NCI-H2107 treated with DMSO at 0.1 percent for 48 hours (cell line): ENCODE measurements at regions not wholly inside any gene's neighbourhood (a gene's known extent, or its start where the extent isn't known, plus 50 kb on each side); places are given as distances from the start of the nearest gene placed in this dataset.
A peak's percentile ranks its signal among the peaks of the same experiment; 100 is the strongest.
"Not testable (repeated sequence)": the region's sequence is repeated elsewhere in the genome, so short reads cannot be mapped to it uniquely, and the experiment has no call there.

Experiments used
- DNase-seq: peaks from one replicate; lab custom pipeline; 2025; ENCODE audit not compliant: unreplicated experiment; lab: John Stamatoyannopoulos, UW

DNA sequence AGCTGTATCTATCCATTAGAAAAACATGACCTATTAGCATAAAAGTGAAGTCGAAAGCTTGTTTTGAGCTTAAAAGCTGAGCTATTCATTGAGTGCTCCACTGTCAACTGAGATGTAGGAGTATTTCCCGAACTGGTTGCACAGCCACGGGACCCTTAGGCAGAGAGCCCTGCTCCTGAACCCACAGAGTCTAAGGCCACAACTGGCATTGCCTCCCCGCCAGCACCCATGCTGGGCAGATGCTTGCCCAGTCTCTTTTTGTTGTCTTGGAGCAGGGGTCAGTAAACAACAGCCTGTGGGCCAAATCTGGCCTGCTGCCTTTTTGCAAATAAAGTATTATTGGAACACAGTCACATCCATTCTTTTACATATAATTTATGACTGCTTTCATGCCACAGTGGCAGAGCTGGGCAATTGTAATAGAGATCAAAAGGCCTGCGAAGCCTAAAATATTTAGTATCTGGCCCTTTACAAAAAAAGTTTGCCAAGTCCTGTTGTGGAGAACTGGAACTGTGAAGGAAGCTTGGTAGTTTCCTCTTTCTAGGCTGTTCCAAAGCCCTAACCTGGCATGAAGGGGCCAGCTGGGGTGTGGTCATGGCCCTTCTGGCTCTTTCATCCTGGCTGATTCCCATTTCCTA is 58.4 kb upstream of the WAPL start:
- no peak for DNase-seq

DNA sequence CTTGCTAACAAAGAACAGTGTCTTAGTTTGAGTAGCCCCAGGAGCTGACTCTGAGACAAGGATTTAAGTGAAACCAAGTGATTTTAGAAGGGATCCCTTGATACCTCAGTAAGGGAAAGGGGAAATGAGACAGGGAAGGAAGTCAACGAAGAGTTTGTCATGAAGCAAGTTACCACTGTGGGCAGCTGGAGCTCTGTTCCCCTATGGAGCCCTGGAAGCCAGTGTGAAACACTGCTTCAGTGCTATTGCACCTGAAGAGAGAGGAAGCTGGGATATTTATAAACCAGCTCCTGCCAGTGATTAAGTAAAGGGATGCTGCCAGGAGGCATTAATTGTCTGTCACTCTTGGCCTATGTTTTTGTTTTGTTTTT is 58.9 kb upstream of the WAPL start:
- DNase-seq, result no peak

DNA sequence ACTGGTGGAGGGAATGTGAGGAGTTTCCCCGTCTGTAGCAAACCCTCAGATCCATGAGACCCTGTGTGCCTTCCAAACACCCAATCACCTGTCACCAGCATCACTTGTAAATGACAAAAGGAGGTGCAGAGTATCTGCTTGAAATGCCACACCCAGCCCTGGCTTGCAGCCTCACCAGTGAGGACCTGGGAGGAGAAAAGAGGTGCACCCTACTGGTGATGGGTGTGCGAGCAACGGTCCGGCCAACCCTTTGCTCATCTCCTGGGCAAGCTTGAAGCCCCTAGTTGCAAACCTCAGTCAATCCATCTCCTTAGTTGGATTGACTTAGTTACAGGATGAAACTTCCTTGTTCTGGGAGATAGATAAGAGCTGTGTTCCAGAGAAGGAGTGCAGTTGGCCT is 62.4 kb upstream of the WAPL start:
- no peak for DNase-seq

DNA sequence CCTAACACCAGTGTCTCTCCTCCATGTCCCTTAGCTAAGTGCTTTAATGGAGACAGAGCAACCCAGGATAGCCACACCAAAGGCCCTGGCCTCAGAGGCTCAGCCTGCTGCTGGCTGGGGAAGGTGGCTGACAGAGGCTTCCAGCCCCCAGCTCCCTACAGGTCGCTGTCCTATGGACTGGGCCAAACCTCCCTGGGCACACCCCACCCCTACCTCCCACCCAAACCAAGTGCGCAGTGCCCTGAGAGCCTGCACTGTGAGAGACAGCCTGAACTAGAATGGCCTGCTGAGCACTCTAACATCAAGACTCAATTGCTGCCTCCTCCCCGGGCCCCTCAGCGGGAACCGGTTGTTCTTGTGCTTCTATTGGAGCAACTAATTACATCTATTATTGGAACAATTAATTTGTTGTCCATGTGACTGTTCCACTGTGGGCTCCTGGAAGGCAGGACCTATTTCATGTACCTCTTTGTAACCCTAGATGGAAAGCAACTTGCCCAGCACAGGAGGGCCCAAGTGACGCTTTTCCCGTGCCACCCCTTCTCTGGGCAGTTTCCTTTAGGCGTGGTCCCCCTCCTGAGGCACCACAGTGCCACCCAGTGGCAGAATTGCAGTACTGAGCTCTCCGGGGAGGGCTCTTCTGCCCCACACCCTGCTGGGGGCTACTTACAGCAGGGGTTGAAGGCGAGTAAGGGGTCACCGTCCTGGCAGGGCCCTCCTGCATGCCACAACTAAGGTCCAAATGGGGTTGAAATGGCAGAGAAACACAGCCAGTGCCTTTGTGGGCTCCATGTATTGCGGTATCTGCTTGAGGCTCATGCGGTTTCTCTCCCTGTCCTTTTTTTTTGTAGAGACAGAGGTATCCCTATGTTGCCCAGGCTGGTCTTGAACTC is 63.7 kb upstream of the WAPL start:
- peak; percentile 58 for DNase-seq

DNA sequence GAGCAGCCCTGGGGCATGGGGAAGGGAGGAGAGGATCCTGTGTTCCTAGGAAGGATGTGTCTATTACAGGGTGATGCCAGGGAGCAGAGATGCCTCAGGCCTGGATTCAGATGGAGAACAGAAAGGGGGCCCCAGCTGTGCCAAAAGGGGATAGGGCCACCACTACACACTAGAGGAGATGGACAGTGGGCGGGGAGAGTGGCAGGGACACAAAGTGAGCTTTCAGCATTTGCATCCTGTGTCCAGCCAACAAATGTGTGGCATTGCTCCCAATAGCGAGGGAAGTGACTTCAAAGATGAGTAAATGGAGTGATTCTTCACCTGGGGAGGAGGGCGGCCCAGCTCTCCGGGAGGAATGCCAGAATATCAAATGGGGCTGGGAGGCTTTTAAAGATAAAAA is 64.9 kb upstream of the WAPL start:
- no peak for DNase-seq

GRCh38 chr10:86588781-86589180 is 65.6 kb upstream of the OPN4 start:
- not testable (repeated sequence) for DNase-seq

DNA sequence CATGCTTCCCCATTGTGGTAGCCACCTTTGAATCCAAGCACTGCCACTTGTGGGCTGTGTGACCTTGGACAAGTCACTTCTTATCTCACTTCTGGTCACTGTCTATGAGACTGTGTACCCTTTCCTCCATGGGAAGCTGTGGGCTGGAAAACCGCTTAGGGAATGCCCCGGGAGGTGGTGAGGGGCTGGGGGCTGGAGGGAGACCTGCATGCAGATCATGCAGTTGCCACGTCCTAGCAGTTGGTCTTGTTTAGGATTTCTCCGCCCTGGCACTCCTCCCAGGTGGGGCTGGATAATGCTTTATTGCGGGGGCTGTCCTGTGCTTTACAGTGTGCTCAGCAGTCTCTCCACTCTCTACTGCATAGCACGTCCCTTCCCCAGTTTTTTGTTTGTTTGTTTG is 62.9 kb upstream of the OPN4 start:
- DNase-seq, result no peak

DNA sequence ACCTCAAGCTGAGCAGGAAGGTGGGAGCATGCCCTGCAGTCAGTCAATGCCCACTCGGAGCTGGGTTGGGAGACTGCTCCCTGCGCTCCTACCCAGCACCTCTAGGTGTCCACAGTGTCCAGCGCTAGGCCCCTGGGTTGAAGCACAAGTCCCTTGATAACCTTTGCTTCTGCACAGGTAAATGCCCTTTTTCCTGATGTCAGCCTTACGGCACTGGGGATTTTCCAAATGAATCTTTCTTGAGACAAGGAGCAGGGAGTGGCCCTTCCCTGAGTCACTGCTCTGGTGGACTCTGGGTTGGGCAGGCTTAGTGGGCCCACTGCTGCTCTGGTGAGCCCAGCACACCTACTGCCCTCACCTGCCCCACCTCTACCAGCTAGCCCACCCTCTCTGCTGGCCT is 61.9 kb upstream of the OPN4 start:
- no peak for DNase-seq

DNA sequence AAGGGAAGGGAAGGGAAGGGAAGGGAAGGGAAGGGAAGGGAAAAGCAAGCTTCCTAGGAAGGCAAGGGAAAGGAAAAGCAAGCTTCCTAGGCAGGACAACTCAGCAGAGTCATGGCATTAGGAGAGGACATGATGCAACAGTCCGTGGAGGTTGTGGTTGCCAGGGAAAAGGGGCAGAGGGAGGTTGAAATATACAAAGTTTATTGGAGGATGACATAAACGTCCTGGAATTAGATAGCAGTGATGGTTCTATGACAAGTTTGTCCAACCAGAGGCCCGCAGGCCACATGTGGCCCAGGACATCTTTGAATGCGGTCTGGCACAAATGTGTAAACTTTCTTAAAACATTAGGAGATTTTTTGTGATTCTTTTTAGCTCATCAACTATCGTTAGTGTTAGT is 59.8 kb upstream of the OPN4 start:
- DNase-seq, result no peak

DNA sequence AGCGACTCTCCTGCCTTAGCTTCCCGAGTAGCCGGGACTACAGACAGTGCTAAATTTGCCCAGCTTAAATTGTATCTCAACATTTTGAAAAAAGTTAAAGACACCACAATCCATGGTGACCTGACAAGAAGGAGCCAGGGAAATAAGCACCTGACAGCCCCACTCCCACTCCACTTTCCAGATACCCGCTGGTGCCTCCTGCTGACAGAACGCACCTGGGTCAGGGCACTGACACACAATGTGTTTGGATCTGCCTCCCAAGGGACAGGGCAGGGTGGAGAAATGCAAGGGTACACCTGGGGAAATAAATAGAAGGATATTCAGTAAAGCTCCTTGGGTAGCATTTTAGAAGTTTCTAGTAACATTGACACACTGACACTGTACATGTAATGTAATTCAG is 58.9 kb upstream of the OPN4 start:
- no peak for DNase-seq

GRCh38 chr10:86596266-86596665 is 58.1 kb upstream of the OPN4 start:
- DNase-seq, result no peak

GRCh38 chr10:86597306-86597705 is 57.0 kb upstream of the OPN4 start:
- no peak for DNase-seq

DNA sequence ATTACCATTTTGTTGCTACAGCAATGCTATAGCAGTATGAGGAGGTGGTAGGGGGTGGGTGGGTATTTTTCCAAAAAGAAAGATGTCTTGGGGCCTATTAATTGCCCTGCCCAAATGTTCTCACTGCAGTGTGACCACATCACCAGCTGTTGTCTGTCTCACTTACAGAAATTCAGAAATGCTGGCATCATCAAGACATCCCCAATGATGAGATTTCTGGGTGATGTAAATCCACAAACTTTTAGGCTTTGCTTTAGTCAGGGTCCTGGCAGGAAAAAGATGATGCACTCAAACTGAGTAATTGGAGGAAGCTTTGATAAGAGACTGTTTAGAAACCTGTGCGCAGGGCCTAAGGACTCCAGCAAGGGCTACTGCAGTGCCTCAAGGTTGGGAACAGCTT is 56.2 kb upstream of the OPN4 start:
- DNase-seq, result no peak

DNA sequence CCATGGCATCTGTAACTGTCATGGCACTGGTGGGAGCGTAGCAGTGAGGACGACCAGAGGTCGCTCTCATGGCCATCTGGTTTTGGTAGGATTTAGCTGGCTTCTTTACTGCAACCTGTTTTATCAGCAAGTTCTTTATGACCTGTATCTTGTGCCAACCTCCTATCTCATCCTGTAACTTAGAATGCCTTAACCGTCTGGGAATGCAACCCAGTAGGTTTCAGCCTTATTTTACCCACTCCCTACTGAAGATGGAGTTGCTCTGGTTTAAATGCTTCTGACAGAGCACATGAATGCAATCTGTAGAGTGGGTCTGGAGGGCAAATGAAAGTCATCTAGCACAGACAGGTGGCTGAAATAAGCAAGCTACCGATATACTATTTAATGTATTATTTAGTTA is 55.3 kb upstream of the OPN4 start:
- DNase-seq, result no peak

DNA sequence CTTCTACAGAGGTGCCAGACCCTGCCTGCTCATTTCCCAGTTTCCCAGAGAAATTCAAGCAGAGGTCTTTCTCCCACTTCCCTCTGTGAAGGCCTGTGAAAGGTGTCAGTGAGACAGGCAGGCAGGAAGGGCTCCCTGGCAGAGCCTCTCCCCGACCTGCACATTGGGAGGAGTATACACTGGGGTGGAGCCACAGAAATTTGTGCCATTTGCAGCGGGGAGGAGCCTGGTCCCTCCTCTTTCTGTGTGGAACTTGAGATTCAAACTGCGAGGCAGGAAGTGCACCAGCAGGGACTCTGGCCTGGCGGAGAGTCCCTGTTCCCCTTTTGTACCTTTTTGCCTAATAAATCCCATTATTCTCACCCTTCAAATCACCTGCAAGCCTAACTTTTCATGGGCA is 54.6 kb upstream of the OPN4 start:
- no peak for DNase-seq

DNA sequence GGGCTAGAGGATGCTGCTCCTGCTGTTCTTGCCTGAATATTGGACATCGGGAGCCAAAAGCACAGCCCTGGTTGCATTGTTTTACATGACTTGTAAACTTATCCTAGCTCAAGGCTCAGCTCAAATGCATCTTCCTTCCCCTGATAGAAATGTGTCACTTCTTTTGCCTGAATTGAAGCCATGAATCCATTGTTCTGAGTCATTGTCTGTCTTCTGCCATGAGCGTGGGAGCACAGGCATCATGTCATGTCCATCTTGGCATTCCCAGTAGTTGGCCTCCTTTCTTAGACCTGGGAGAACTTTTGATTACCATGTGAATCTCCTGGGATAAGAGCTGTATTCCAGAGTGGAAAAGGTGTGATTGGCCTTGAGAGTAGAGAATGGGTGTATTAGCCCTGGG is 54.1 kb upstream of the OPN4 start:
- DNase-seq, result no peak

- DNase-seq, result no peak
Observed at GRCh38 chr10:86601956-86602602, 52.3 kb upstream of the OPN4 start.

DNA sequence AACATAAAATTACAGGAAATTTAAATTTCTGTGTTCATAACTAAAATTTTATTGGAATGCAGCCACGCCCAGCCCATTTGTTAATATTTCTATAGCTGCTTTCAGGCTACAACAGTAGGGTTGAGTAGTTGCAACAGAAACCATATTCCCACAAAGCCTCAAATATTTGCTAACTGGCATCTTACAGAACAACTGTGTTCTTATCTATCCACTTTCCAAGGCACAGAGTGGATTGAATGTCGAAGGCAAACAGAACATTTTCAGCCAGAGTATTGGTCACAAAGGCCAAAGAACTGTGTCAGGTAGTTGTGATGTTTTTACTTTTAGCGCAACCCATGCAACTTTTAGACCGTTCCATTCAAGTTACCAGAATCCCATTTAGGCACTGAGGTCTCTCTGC is 51.1 kb upstream of the OPN4 start:
- no peak for DNase-seq
